HG02798 (cell line): ENCODE measurements at regions not wholly inside any gene's neighbourhood (a gene's known extent, or its start where the extent isn't known, plus 50 kb on each side); places are given as distances from the start of the nearest gene placed in this dataset.
"Not testable (repeated sequence)": the region's sequence is repeated elsewhere in the genome, so short reads cannot be mapped to it uniquely, and the experiment has no call there.

ENCODE experiments used
- ATAC-seq: cut with Tn5 transposase; IDR thresholded peaks from one replicate; pipeline ENCODE4 v1.9.1; 2021; ENCODE audit warnings: mild to moderate bottlenecking; ENCODE audit not compliant: unreplicated experiment, poor library complexity

DNA sequence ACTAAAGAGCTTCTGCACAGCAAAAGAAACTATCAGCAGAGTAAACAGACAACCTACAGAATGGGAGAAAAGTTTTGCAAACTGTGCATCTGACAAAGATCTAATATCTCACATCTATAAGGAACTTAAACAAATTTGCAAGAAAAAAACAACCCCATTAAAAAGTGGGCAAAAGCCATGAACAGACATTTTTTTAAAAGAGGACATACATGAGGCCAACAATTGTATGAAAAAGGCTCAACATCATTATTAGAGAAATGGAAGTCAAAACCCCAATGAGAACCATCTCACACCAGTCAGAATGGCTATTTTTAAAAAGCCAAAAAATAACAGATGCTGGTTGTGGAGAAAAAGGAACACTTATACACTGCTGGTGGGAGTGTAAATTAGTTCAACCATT, 483.8 kb downstream of the ADCYAP1 start:
- ATAC-seq: not testable (repeated sequence)

GRCh38 chr18:1392046-1392445, 487.4 kb downstream of the ADCYAP1 start:
- ATAC-seq: no peak

- ATAC-seq: no peak
Observed at GRCh38 chr18:1392865-1393734, 488.4 kb downstream of the ADCYAP1 start.

GRCh38 chr18:1393929-1394328, 489.3 kb downstream of the ADCYAP1 start:
- ATAC-seq: no peak

GRCh38 chr18:1394426-1394825, 489.8 kb downstream of the ADCYAP1 start:
- ATAC-seq: no peak

DNA sequence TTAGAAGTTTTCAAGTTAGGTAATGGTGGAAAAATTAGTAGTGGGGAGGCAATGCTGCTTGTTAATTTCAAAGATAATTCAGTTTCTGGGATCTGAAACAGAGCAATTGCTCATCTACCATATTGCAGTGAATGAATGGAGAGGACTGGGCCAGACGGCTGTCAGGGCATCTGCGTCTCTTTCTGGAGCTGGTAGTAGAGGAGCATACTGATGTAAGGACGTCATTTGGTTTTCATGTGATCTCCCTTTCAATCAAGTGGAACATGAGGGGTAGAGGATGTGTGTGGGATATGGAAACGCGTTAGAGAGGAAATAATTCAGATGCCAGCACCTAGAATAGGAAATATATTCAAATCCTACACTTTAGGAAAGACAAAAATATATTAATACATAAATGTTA, 490.3 kb downstream of the ADCYAP1 start:
- ATAC-seq: no peak

GRCh38 chr18:1408376-1408775, 503.7 kb downstream of the ADCYAP1 start:
- ATAC-seq: no peak

- no peak for ATAC-seq
Observed at GRCh38 chr18:1412655-1413322, 508.1 kb downstream of the ADCYAP1 start.

GRCh38 chr18:1413323-1413675, 508.6 kb downstream of the ADCYAP1 start:
- ATAC-seq: no peak

GRCh38 chr18:1416074-1416473, 511.4 kb downstream of the ADCYAP1 start:
- no peak for ATAC-seq

DNA sequence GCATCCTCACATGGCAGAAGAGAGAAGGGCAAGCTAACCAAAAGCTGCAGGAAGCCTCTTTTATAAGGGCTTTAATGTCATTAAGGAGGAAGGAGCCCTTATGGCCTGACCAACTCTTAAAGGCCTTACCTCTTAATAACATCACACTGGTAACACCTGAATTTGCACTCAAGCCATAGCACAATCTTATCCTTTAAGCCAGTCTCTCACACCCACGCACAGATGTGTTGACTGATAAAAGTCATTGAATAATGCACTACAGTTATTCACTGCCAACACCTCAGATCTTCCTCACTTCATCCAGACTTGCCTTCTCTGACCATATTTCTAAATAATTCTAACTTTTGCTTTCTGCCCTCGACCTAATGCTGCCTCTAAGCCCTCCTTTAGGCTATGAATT, 516.8 kb downstream of the ADCYAP1 start:
- ATAC-seq: no peak

- ATAC-seq: no peak
Observed at GRCh38 chr18:1422634-1423033, 518.0 kb downstream of the ADCYAP1 start.

GRCh38 chr18:1425679-1426078, 521.0 kb downstream of the ADCYAP1 start:
- ATAC-seq: no peak

DNA sequence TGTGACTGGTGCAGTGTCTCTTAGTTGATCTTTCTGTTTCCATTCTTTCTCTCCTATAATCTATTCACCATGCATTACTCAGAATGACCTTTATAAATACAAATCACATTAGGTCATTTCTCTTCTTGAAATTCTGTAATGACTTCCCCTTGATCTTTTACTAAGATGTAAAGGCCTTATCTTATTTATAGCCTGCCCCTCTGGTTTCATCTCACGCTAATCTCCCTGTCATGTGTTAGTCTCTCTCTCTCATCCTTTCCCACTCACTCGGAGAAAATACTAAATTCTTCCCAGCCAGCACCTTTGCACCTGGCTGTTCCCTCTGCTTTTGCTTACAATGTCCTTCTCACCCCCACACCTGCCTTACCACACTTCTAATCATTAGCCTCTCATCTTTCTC, 530.8 kb downstream of the ADCYAP1 start:
- no peak for ATAC-seq

- ATAC-seq: no peak
Observed at GRCh38 chr18:1436199-1436598, 531.5 kb downstream of the ADCYAP1 start.

DNA sequence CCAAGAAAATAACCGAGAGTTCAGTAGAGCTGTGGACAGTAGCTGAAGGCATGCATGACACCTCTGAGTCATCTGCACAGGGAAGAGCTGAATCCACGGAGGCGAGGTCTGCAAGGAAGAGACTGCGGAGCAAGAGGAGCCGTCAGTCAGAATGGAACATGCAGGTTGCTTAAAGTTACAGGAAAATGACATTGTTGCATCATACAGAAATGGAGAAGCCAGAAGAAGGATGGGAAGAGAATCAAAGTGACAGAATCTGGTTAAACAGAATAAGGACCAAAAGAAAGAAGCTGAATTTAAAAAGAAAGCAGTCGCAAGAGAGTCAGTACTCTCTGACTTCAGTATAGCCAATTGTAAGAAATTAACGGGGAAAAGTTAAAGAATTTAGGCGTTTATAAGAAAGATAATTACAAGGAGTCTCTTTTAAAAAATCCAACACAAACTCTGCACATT, 533.8 kb downstream of the ADCYAP1 start:
- ATAC-seq: no peak

DNA sequence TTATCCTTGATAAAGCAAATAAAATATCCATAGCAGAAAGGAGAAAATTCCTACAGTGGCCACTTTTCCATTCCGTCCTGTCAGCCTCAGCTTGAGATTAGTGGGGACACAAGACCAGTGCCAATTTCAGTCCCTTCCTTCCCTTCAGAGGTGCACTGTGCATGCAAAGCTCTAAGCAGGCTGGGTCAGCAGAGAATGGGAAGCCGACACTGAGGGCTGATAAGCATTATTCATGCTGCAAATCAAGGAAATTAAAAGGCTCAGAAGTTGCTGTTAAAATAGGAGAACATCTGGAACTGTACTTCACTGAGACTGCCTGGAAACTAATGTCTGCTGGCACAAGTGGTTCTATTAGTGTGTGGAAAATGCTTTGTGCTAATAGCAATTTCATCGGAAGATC, 534.3 kb downstream of the ADCYAP1 start:
- ATAC-seq: no peak

- not testable (repeated sequence) for ATAC-seq
Observed at GRCh38 chr18:1444062-1444461, 539.4 kb downstream of the ADCYAP1 start.

DNA sequence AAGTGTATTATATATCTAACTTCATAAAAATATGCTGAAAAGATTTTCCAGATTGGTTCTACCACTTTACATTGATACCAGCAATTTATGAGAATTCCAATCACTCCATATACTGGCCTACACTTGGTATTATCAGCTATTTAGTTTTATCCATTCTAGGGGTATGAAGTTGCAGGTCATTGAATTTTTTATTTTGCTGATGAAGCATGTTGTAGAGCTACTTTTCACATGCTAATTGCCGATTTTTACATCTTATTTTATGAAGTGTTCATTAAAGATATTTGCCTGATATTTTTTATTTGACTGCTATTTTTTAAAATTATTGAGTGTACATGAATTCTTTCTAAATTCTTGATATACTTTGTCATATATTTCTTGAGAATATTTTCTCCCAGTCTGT, 542.1 kb downstream of the ADCYAP1 start:
- no peak for ATAC-seq

GRCh38 chr18:1452821-1453220, 548.1 kb downstream of the ADCYAP1 start:
- ATAC-seq: no peak

GRCh38 chr18:1455605-1456004, 550.9 kb downstream of the ADCYAP1 start:
- ATAC-seq: no peak

DNA sequence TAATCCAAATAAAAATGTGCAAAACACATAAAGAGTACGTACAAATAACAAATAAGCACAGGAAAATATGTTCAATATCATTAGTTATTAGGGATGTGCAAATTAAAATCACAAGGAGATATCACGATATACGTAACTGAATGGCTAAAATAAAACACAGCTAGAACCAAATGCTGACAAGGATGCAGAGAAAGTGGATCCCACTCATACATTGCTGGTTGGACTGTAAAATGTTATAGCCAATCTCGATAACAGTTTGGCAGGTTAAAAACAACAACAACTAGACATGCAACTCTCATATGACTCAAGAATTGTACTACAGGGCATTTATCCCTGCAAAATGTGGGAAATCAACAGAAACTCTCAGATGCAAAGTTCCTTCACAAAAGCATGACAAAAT, 553.9 kb downstream of the ADCYAP1 start:
- no peak for ATAC-seq
